Stimulated activated effector memory CD8-positive, alpha-beta T cell treated with anti-CD3 and anti-CD28 coated beads, Interleukin-12 subunit alpha, Interleukin-12 subunit beta, amount 100 ng/mL, for 72 hours (primary cell): ENCODE measurements at regions not wholly inside any gene's neighbourhood (a gene's known extent, or its start where the extent isn't known, plus 50 kb on each side); places are given as distances from the start of the nearest gene placed in this dataset.

ENCODE experiments used
- ATAC-seq: fragments of 150-1000 bp; cut with Tn5 transposase; 2 replicates; pipeline ENCODE4 v1.10.0; 2021
- DNase-seq, 2 donors: peaks; one replicate each; pipeline ENCODE4 v3.0.0; 2021 to 2022; ENCODE audit warnings: low spot score in 2 of 2
- H3K27ac Mint-ChIP-seq: one replicate; pipeline ENCODE4 v1.8.0; 2022; ENCODE audit warnings: mild to moderate bottlenecking, mixed read lengths
- H3K36me3 Mint-ChIP-seq: one replicate; pipeline ENCODE4 v1.8.0; 2022; ENCODE audit warnings: mild to moderate bottlenecking, mixed read lengths
- H3K4me1 Mint-ChIP-seq: one replicate; pipeline ENCODE4 v1.8.0; 2022; ENCODE audit warnings: mixed read lengths
- H3K4me3 Mint-ChIP-seq: one replicate; pipeline ENCODE4 v1.8.0; 2022; ENCODE audit warnings: mild to moderate bottlenecking, mixed read lengths
- H3K9me3 Mint-ChIP-seq: one replicate; pipeline ENCODE4 v1.8.0; 2022; ENCODE audit warnings: mixed read lengths

DNA sequence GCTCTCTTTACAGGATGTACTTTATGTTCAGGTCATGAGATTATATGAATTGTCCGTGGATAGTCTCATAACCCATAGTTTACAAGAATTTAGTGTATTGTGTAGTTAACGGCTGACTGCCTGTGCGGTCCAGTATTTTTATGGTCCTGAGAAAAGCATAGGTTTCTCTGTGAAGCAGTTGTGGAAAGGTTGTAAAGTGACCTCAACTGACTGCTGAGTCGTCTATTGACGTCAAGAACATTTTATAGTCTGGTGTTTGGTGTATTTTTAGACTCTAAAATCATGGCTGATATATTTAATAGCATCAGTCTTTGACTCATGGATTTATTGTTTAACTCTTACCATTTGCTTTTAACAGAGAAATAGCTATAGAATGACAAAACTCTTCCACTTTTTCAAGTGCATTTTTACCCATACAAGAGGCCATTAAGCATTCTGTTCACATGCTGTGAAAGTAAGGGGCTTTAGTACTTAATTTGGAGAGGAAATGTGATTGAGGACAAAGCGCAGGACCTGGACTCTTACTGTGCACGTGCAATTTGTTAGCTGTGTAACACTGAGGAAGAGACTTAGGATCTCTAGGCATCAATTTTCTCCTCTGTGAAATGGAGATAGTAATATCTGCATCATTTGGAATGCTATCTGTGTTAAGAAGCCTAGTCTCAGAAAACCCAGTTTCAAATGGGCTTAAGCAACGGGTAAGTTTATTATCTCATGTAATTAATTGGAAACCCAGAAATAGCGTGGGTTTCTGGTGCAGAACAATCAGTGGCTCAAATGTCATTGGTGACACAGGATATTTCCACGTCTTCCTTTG lies 240.8 kb downstream of the NFKBIZ start:
- DNase-seq (no peak), ATAC-seq (no peak)
- peaks cover 17% of the 10 kb centered on the region for H3K36me3 Mint-ChIP-seq
- H3K27ac Mint-ChIP-seq: no peak overlapping the region
- H3K9me3 Mint-ChIP-seq: no peaks in the 10 kb centered on the region
- H3K4me3 Mint-ChIP-seq: no peak overlapping the region
- H3K4me1 Mint-ChIP-seq: peaks cover 40% of the 10 kb centered on the region

DNA sequence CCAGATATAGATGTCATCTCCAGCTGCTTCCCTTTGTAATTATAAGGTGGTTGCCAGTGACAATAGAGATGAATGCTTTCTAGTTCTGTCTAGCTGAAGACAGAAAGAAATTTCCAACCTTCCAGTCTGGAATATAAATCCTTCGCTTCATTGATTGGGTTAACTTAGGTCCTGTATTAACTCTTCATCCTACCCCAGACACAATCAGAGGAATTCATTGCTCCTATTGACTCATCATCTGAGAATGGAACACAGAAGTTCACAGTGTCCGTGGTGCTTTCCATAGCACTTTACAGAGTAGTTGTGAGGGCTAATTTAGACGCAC lies 241.4 kb downstream of the NFKBIZ start:
- H3K9me3 Mint-ChIP-seq: no peaks in the 10 kb centered on the region
- no peak overlapping the region for H3K27ac Mint-ChIP-seq
- peaks cover 34% of the 10 kb centered on the region for H3K4me1 Mint-ChIP-seq
- H3K36me3 Mint-ChIP-seq: peaks cover 17% of the 10 kb centered on the region
- H3K4me3 Mint-ChIP-seq: no peak overlapping the region
- DNase-seq (no peak), ATAC-seq (no peak)

DNA sequence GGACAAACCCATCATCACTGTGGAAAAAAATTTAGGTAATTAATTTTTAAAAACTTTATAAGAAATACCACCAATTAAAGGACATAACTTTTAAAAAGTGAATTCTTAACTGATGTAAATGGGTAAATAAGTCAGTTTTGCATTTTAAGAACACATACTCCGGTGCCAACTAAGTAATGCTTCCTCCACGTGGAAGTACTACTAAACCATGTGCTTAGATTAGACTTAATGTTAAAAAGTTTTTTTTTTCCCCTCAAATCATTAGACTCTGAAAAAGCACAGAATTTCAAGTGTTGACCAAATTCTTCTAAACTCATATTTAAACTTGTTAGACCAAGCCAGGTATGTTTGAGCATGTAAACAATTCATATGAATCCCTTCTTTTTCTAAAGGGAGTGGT lies 242.0 kb downstream of the NFKBIZ start:
- ATAC-seq (no peak), DNase-seq (no peak)
- peak overlapping the region; percentile 68 for H3K27ac Mint-ChIP-seq
- peaks cover 17% of the 10 kb centered on the region for H3K36me3 Mint-ChIP-seq
- no peak overlapping the region for H3K4me3 Mint-ChIP-seq
- H3K9me3 Mint-ChIP-seq: no peaks in the 10 kb centered on the region
- H3K4me1 Mint-ChIP-seq: peaks cover 29% of the 10 kb centered on the region

DNA sequence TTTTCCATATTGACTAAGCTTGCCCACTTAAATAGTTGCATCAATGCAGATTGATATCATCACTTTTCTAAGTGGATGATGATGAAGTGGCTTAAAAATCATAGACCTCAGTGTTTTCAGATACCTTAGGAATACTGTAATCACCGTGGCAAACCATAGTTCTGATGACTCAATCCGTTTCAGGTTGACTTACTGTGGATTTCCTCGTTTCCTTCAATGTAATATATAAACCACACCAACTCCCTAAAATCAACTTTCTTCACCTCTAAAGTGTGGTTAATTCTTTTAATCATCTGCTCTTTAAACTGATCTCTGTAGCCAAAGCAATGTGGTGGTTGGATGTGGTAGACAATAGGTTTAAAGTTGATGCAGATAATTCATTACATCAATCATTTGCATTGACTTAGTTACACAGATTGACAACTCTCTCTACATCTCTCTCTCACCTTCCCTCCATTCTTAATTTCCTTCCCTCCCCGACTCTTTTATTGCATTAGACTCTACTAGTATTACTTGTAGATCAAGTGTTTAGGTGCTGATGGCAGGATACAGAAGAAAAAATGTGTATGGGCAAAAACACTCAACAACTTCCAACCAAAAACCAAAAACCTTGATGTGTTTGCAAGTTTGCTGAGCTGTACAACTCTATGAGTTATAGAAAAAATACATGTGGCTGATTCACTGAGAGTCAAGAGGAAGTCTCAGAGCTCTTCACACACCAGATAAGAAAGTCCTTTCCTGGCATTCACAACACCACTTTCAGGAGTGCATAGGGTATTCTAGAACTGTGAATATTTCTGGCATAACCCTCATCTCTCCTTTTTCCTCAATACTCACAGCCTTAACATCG lies 243.5 kb downstream of the NFKBIZ start:
- peaks cover 29% of the 10 kb centered on the region for H3K4me1 Mint-ChIP-seq
- peaks cover 17% of the 10 kb centered on the region for H3K36me3 Mint-ChIP-seq
- no peak for DNase-seq
- peak overlapping the region; percentile 68 for H3K27ac Mint-ChIP-seq
- H3K9me3 Mint-ChIP-seq: no peaks in the 10 kb centered on the region
- peak overlapping the region; percentile 42 for H3K4me3 Mint-ChIP-seq
- peak; percentile 93 for ATAC-seq

DNA sequence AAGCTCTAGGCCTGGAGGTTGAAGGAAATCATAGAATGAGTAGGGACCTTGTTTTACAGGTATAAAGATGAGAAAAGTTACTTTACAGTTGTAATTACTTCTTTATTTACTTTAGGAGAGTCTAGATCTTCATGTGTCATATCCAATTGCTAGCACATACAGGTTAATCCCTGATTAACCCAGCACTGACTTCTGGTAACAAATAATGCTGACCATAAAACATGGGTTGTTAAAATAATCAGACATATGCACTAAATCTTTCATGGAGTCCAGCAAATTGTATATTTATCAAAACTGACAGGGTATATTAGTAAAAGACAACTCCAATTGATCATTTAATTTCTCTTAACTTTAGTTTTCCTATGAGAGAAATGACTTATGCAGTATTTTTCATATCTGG lies 245.2 kb downstream of the NFKBIZ start:
- H3K4me1 Mint-ChIP-seq: peaks cover 29% of the 10 kb centered on the region
- no peak overlapping the region for H3K4me3 Mint-ChIP-seq
- H3K36me3 Mint-ChIP-seq: peaks cover 17% of the 10 kb centered on the region
- H3K9me3 Mint-ChIP-seq: no peaks in the 10 kb centered on the region
- no peak for DNase-seq
- no peak overlapping the region for H3K27ac Mint-ChIP-seq
- no peak for ATAC-seq

DNA sequence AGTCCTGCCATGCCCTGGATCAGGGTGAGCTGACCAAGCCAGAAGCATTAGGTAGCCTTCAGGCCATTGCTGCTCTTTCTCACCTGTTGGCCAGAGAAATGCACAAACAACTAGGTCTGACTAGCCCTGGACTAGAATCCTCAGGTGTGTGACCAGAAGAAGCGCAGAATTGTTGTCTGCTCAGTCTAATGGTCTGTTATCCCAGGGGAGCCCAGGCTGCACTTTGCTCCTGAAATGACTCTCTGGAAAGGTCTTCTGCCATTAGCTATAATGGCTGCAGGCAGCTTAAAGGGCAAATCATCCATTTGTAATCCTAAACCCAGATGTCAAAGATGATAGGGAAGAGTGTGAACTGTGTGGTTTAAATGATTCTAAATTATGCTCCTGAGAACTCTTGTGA lies 246.1 kb downstream of the NFKBIZ start:
- Mint-ChIP-seq H3K4me1 (peaks cover 29% of the 10 kb centered on the region), H3K36me3 (peaks cover 17% of the 10 kb centered on the region), H3K4me3 (no peak overlapping the region), H3K9me3 (no peaks in the 10 kb centered on the region), H3K27ac (no peak overlapping the region)
- ATAC-seq (no peak), DNase-seq (no peak)

DNA sequence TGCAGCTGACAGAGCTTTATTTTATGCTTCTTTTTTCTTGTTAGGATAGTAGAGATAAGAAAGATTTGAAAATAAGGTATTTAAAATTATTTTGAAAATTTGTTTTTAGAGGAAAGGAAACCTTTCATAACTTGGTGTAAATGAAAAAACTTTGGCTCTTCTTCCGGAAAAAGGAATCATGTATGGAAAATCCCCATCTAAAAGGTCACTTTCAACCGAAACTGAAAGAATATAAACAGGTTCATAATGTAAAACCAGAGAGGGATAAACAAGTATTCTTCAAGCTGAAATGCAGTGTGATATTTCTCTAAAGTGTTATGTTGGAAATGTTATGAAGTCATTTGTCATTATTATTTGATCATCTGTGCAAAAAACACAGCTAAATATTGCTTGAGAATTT lies 246.8 kb downstream of the NFKBIZ start:
- H3K4me1 Mint-ChIP-seq: peaks cover 29% of the 10 kb centered on the region
- no peaks in the 10 kb centered on the region for H3K9me3 Mint-ChIP-seq
- no peak overlapping the region for H3K27ac Mint-ChIP-seq
- ATAC-seq: no peak
- peaks cover 17% of the 10 kb centered on the region for H3K36me3 Mint-ChIP-seq
- no peak for DNase-seq
- no peak overlapping the region for H3K4me3 Mint-ChIP-seq

DNA sequence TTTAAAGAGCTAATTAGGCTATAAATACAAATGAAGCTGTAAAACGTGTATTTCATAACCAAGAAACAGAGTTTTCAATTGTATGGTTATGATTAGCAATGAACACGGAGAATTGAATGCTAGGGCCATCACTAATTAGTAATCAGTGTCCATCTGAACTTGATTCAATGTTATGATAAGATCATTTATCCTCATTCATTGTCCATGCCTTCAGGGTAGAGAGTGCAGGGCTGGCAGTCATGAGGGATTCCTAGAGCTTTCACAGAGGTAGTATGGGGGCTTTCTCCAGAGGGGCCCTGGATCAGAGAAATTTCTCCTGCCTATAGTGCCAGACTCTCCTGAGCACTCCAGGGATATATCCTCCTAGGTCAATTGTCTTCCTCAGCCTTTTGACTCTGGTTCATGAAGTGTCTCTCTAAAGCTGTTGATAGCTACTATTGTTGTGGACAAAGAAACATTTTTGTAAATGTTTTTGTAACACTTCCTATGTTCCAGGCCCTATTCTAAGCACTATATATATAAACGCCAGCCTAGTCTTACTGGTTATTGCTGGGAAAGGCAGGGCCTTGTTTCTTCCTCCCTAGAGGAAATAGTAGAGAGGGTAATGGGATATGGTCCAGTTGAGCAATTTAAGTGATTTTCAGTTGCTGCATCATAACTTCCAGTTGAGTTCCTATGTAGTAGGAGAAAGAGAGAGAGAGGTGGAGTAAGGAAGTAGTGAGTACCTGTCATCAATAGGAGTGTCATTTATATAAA lies 249.0 kb downstream of the NFKBIZ start:
- Mint-ChIP-seq H3K27ac (no peak overlapping the region), H3K4me3 (no peak overlapping the region), H3K4me1 (peaks cover 9% of the 10 kb centered on the region), H3K9me3 (no peaks in the 10 kb centered on the region), H3K36me3 (peaks cover 4% of the 10 kb centered on the region)
- no peak for ATAC-seq
- no peak for DNase-seq

DNA sequence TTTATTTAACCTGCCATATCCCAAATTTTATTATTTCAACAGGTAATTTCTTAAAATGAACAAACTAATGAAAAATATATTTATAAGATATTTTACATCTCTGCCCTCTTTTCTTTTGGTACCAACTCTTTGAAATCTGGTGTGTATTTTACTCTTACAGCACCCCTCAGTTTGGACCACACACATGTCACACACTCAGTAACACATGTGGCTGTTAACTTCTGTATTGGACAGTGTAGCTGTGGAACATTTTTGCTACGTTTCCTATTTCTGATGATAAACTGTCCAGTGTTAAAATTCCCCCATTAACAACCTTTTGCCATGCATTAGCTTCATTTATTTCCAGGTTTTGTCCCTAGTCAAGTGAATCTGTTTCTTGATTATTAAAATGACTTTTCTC lies 250.6 kb downstream of the NFKBIZ start:
- Mint-ChIP-seq H3K4me1 (no peaks in the 10 kb centered on the region), H3K36me3 (no peaks in the 10 kb centered on the region), H3K9me3 (no peaks in the 10 kb centered on the region), H3K4me3 (no peak overlapping the region), H3K27ac (no peak overlapping the region)
- no peak for ATAC-seq
- DNase-seq: no peak

DNA sequence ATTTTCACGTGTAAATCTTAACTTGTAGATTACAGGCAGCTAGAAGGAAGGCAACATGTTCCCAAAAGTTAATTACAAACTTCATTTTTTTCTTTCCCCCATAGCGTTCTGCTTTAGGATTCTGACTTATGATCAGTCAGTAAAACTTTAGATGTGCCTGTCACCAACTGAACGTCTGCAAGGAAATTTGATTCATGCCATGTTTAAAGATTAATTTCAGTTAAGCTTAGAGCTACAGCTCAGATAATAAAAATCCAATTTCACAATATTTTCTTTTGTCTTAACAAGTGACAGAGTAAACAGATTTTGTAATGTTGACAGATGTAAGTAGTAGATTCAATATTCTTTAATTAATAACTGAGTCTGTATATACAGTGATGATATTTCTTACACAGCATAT lies 253.1 kb downstream of the NFKBIZ start:
- no peak for DNase-seq
- Mint-ChIP-seq H3K4me3 (no peak overlapping the region), H3K36me3 (no peaks in the 10 kb centered on the region), H3K27ac (no peak overlapping the region), H3K9me3 (peaks cover 3% of the 10 kb centered on the region), H3K4me1 (peaks cover 6% of the 10 kb centered on the region)
- ATAC-seq: no peak

DNA sequence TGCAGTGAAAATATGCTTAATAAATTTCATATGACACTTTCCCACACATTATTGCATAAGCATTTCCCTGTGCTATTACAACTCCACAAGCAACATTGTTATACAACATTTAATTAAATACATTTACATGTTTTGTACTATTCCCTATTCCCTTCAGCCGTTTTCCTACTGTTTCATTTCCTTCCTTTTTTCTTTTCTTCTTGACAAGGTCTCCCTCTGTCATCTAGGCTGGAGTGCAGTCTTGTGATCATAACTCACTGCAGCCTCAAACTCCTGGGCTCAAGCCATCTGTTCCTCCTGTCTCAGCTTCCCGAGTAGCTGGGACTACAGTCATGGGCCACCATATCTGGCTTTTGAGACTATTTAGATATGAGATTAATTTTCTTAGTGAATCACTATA lies 254.7 kb downstream of the NFKBIZ start:
- peaks cover 3% of the 10 kb centered on the region for H3K9me3 Mint-ChIP-seq

DNA sequence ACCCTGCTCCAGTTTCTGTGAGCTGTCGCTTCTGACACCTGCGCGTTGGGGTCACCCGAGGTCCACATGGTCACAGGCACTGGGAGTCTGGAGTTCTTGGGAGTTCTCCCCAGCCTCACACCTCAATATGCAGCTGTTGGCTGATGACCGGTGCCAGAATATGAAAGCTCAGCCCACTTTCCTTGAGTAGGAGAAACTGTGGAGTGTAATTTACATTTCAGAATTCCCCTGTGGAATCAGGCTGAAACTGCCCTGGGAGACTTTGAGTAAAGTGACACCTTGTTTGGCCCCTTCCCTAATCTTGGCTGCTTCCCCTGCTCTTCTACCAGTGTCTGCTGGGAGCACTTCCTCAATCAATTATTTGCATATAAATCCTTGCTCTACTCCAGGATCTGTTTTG lies 255.9 kb downstream of the NFKBIZ start:
- Mint-ChIP-seq H3K4me1 (peaks cover 6% of the 10 kb centered on the region), H3K9me3 (peaks cover 3% of the 10 kb centered on the region), H3K27ac (no peak overlapping the region), H3K36me3 (no peaks in the 10 kb centered on the region), H3K4me3 (no peak overlapping the region)
- no peak for ATAC-seq
- no peak for DNase-seq

More for the DNA sequence above, 254.7 kb downstream of the NFKBIZ start:
- Mint-ChIP-seq H3K4me1 (peaks cover 6% of the 10 kb centered on the region), H3K4me3 (no peak overlapping the region), H3K36me3 (no peaks in the 10 kb centered on the region), H3K27ac (no peak overlapping the region)
- ATAC-seq (no peak), DNase-seq (no peak)

DNA sequence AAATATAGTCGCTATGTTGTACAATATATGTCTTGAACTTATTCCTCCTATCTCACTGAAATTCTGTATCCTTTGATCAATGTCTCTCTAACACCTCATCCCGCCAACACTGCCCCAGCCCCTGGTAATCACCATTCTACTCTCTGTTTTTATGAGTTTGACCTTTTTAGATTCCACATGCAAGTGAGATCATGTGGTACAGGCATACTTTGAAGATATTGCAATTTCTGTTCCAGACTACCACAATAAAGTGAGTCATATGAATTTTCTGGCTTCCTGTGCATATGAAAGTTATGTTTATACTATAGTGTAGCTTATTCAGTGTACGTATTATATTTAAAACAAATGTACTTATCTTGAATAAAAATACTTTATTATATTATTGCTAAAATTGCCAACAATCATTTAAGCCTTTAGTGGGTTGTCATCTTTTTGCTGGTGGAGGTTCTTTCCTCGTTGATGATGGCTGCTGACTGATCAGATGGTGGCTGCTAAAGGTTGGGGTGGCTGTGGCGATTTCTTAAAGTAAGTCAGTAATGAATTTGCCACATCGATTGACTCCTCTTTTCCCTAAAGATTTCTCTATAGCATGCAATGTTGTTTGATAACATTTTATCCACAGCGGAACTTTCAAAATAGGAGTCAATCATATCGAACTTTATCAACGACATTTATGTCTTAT lies 257.2 kb downstream of the NFKBIZ start:
- Mint-ChIP-seq H3K36me3 (no peaks in the 10 kb centered on the region), H3K4me1 (peaks cover 6% of the 10 kb centered on the region), H3K4me3 (no peak overlapping the region), H3K9me3 (peaks cover 3% of the 10 kb centered on the region), H3K27ac (no peak overlapping the region)
- ATAC-seq (peak; percentile 60), DNase-seq (no peak)

DNA sequence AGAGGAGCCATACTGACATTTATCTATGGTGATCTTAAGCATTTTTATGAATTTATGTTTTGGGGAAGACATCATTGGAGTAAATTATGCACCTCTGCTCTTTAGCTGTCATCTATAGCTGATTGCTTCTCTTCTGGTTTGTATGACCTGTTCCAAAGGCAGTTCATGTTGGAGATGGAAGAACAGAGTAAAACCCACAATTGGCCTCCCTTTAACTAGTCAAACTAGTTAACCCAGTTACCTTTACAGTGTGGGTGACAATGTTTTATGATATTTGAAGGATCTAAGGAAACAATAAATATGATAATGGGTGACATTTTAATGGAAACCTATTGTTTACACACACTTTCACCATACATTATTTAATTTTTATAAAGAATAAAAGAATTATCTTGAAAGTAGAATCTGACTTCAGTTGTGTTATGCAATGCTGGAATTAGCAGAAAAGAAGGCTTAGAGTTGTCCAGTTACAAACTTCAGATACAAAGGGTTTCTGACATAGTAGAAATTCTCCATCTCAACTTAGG lies 263.5 kb downstream of the NFKBIZ start:
- Mint-ChIP-seq H3K36me3 (no peaks in the 10 kb centered on the region), H3K27ac (no peak overlapping the region), H3K4me3 (no peak overlapping the region), H3K4me1 (peaks cover 6% of the 10 kb centered on the region), H3K9me3 (no peaks in the 10 kb centered on the region)
- ATAC-seq: no peak
- DNase-seq: no peak
